Caco-2 (cell line): ENCODE measurements at regions not wholly inside any gene's neighbourhood (a gene's known extent, or its start where the extent isn't known, plus 50 kb on each side); places are given as distances from the start of the nearest gene placed in this dataset.
"Not testable (repeated sequence)": the region's sequence is repeated elsewhere in the genome, so short reads cannot be mapped to it uniquely, and the experiment has no call there.

Source experiments
- BruUV-seq: library from RNA; stranded (reverse); fragments of 400-500 nt; replicated peaks from 2 replicates; lab custom pipeline; 2021; lab: Mats Ljungman, UMichigan
- CTCF ChIA-PET: fragments of 300-600 bp; sonication (Branson Sonifier 250); formaldehyde crosslinking; loops from one replicate; lab custom pipeline; 2022; ENCODE audit warnings: antibody characterized with exemption; lab: Charles Lee
- POLR2A ChIA-PET: fragments of 300-600 bp; sonication (Branson Sonifier 250); formaldehyde crosslinking; loops from one replicate; lab custom pipeline; 2022; ENCODE audit warnings: antibody characterized with exemption; lab: Charles Lee
- DNase-seq, 2 experiments: peaks; one replicate each; pipeline versions ENCODE4 v3.0.0 to v3.0.0-alpha.2; 2020 to 2022
- H3K27me3 ChIP-seq: replicated peaks from 2 replicates; pipeline ENCODE4 v1.6.0; 2011; ENCODE audit warnings: low read length; ENCODE audit not compliant: control insufficient read depth, insufficient read depth
- H3K36me3 ChIP-seq: 2 replicates; pipeline ENCODE4 v1.5.1; 2011; ENCODE audit warnings: low read length; ENCODE audit not compliant: control insufficient read depth, insufficient read depth
- H3K4me1 ChIP-seq: fragments of 250-450 bp; sonication (Bioruptor Pico); 2 replicates; pipeline ENCODE4 v1.5.1; 2020; ENCODE audit warnings: mild to moderate bottlenecking
- H3K4me3 ChIP-seq: 2 replicates; pipeline ENCODE4 v1.5.1; 2011; ENCODE audit warnings: low read depth, mild to moderate bottlenecking, control low read depth, low read length
- H3K9me3 ChIP-seq: fragments of 250-450 bp; sonication (Bioruptor Pico); 2 replicates; pipeline ENCODE4 v1.5.1; 2020; ENCODE audit warnings: mild to moderate bottlenecking, moderate library complexity
- H3K27ac Mint-ChIP-seq: one replicate; pipeline ENCODE4 v1.8.0; 2022; ENCODE audit warnings: mixed read lengths; ENCODE audit not compliant: unreplicated experiment
- H3K27me3 Mint-ChIP-seq: one replicate; pipeline ENCODE4 v1.8.0; 2022; ENCODE audit warnings: mixed read lengths; ENCODE audit not compliant: insufficient read depth, unreplicated experiment
- H3K36me3 Mint-ChIP-seq: one replicate; pipeline ENCODE4 v1.8.0; 2022; ENCODE audit warnings: mild to moderate bottlenecking, mixed read lengths; ENCODE audit not compliant: insufficient read depth, unreplicated experiment
- H3K4me1 Mint-ChIP-seq: one replicate; pipeline ENCODE4 v1.8.0; 2022; ENCODE audit warnings: low read depth, mixed read lengths; ENCODE audit not compliant: unreplicated experiment
- H3K4me3 Mint-ChIP-seq: one replicate; pipeline ENCODE4 v1.8.0; 2022; ENCODE audit warnings: mild to moderate bottlenecking, moderate library complexity, mixed read lengths; ENCODE audit not compliant: unreplicated experiment
- H3K9me3 Mint-ChIP-seq: one replicate; pipeline ENCODE4 v1.8.0; 2022; ENCODE audit warnings: mixed read lengths; ENCODE audit not compliant: unreplicated experiment
- intact Hi-C: fragments of 100-400 bp; cut with micrococcal nuclease; formaldehyde crosslinking; loops from one replicate; pipeline ENCODE4 v1.10.0; 2022; ENCODE audit not compliant: unreplicated experiment
- TF ChIP-seq, protein P1 (sequence below), 2 experiments: fragments of 200-600 bp in 1 of 2; IDR thresholded peaks; 1 replicate in 1 of 2; 2 replicates in 1 of 2; pipeline versions ENCODE4 v1.5.1 to v1.8.0; 2011 to 2022; ENCODE audit warnings: antibody characterized with exemption in 1 of 2, control low read depth in 1 of 2, inconsistent platforms in 1 of 2, low read depth in 1 of 2, low read length in 1 of 2, mild to moderate bottlenecking in 1 of 2, moderate library complexity in 1 of 2; ENCODE audit not compliant: insufficient read depth in 1 of 2, severe bottlenecking in 1 of 2, unreplicated experiment in 1 of 2

DNA sequence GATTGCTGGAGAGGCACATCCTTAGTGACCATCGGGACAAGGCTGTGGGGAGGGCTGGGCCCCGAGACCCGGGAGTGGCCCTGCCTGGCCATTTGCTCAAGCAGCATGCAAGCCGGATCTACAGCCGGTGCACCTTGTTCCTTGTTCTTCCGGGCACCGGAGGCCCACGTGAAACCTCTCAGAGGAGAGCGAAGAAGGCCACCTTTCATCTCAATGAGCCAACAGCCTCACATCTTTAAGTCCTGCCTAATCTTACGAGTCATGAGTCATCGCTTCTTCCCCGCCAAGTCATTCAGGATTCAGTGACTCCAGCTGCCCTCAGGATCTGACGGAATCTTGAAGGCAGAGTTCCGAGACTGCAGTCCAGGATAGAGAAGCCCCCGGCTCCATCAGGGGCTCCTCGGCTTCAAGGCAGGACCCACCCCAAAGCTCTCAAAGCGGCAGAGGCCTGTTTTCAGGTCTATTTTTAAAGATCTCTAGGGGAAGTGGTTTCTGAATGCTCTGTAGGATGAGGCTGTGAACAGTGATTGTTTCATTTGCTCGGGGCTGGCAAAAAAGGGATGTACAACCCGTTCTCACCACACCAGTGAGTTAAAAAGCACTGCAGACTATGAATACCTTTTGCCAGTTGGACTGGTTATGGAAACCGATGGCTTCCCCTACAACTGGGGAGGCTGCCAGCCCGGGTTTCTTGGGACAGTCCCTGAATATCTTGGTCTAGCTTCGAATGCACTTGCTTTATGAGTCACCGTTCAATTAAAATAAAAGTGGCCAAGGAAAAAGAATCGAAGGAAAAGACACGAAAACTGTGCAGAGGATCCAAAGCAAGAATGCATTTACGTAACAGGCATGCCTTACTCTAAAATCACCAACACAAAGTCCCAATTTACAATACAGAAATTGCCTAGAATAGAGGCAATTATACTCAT lies 57.2 kb upstream of the ECHDC3 start:
- BruUV-seq, result TSS peak; percentile 68
- H3K27ac Mint-ChIP-seq, result peak overlapping the region; percentile 99
- Histone ChIP-seq H3K9me3 (no peaks in the 10 kb centered on the region), H3K27me3 (no peaks in the 10 kb centered on the region), H3K36me3 (no peaks in the 10 kb centered on the region), H3K4me1 (peaks cover 69% of the 10 kb centered on the region), H3K4me3 (peak overlapping the region; percentile 12)
- ChIA-PET POLR2A (interaction anchor here (0.6 to 1.0 kb wide), 2 partner anchors 32 to 73 kb away, joined by 3 read pairs; no protein-coding TSS in a partner anchor), CTCF (no interaction called here)
- peak overlapping the region; percentile 58 for H3K4me3 Mint-ChIP-seq
- TF ChIP-seq, protein P1, sequence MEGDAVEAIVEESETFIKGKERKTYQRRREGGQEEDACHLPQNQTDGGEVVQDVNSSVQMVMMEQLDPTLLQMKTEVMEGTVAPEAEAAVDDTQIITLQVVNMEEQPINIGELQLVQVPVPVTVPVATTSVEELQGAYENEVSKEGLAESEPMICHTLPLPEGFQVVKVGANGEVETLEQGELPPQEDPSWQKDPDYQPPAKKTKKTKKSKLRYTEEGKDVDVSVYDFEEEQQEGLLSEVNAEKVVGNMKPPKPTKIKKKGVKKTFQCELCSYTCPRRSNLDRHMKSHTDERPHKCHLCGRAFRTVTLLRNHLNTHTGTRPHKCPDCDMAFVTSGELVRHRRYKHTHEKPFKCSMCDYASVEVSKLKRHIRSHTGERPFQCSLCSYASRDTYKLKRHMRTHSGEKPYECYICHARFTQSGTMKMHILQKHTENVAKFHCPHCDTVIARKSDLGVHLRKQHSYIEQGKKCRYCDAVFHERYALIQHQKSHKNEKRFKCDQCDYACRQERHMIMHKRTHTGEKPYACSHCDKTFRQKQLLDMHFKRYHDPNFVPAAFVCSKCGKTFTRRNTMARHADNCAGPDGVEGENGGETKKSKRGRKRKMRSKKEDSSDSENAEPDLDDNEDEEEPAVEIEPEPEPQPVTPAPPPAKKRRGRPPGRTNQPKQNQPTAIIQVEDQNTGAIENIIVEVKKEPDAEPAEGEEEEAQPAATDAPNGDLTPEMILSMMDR (IDR thresholded peaks at IDR 0.05; ENCODE audit: insufficient read depth in 1 of 2, low read depth in 1 of 2, low read length in 1 of 2, severe bottlenecking in 1 of 2, unreplicated experiment in 1 of 2), result no peak
- H3K27me3 Mint-ChIP-seq, result no peaks in the 10 kb centered on the region
- H3K36me3 Mint-ChIP-seq, result peaks cover 20% of the 10 kb centered on the region
- H3K4me1 Mint-ChIP-seq, result peaks cover 71% of the 10 kb centered on the region
- intact Hi-C loops, result loop anchor here (2.0 kb wide), 1 partner anchor 82 kb away; no protein-coding TSS in a partner anchor
- no peaks in the 10 kb centered on the region for H3K9me3 Mint-ChIP-seq
- DNase-seq, result peak; percentile 63 to 85

GRCh38 chr10:11684341-11684716 lies 57.9 kb upstream of the ECHDC3 start:
- H3K4me3 ChIP-seq, CTCF ChIA-PET, DNase-seq, POLR2A ChIA-PET, H3K9me3 Mint-ChIP-seq, H3K27me3 ChIP-seq, H3K9me3 ChIP-seq, H3K36me3 ChIP-seq, BruUV-seq, H3K27me3 Mint-ChIP-seq: not testable (repeated sequence)
- Mint-ChIP-seq H3K4me3 (peak overlapping the region; percentile 58), H3K27ac (peak overlapping the region; percentile 99), H3K4me1 (peaks cover 64% of the 10 kb centered on the region), H3K36me3 (peaks cover 20% of the 10 kb centered on the region)
- H3K4me1 ChIP-seq, result peaks cover 63% of the 10 kb centered on the region
- intact Hi-C loops, result loop anchor here (2.0 kb wide), 1 partner anchor 82 kb away; no protein-coding TSS in a partner anchor

- TF ChIP-seq, protein P1 (IDR thresholded peaks at IDR 0.05; ENCODE audit: insufficient read depth in 1 of 2, low read depth in 1 of 2, low read length in 1 of 2, severe bottlenecking in 1 of 2, unreplicated experiment in 1 of 2), result no peak
- H3K4me3 ChIP-seq, result no peak overlapping the region
- Mint-ChIP-seq H3K27ac (peak overlapping the region; percentile 99), H3K9me3 (no peaks in the 10 kb centered on the region), H3K4me1 (peaks cover 59% of the 10 kb centered on the region), H3K27me3 (no peaks in the 10 kb centered on the region), H3K4me3 (no peak overlapping the region), H3K36me3 (peaks cover 15% of the 10 kb centered on the region)
- peak; percentile 61 to 72 for DNase-seq
- peaks cover 58% of the 10 kb centered on the region for H3K4me1 ChIP-seq
- no peaks in the 10 kb centered on the region for H3K9me3 ChIP-seq
- intact Hi-C loops, result loop anchor here (2.0 kb wide), 1 partner anchor 81 kb away; no protein-coding TSS in a partner anchor
- no peaks in the 10 kb centered on the region for H3K36me3 ChIP-seq
- ChIA-PET POLR2A (no interaction called here), CTCF (interaction anchor here (1.3 kb wide), 1 partner anchor 74 kb away, joined by 3 read pairs; no protein-coding TSS in a partner anchor)
- BruUV-seq, result no TSS peak
- H3K27me3 ChIP-seq, result no peaks in the 10 kb centered on the region
Measured at GRCh38 chr10:11683529-11684320, 58.5 kb upstream of the ECHDC3 start.
